Subcutaneous abdominal adipose tissue (tissue), 5 donors: ENCODE measurements at regions not wholly inside any gene's neighbourhood (a gene's known extent, or its start where the extent isn't known, plus 50 kb on each side); places are given as distances from the start of the nearest gene placed in this dataset.

Experiments used
- H3K27ac ChIP-seq: one replicate; pipeline ENCODE4 v1.7.0; 2013; ENCODE audit warnings: low read depth, mild to moderate bottlenecking, inconsistent platforms, low read length, moderate library complexity
- H3K27me3 ChIP-seq, 5 donors: one replicate each; pipeline ENCODE4 v1.7.0; 2013; ENCODE audit warnings: low read length in 5 of 5, inconsistent platforms in 1 of 5; ENCODE audit not compliant: control insufficient read depth in 5 of 5, insufficient read depth in 4 of 5
- H3K36me3 ChIP-seq, 5 donors: one replicate each; pipeline ENCODE4 v1.7.0; 2013; ENCODE audit warnings: low read length in 5 of 5; ENCODE audit not compliant: control insufficient read depth in 5 of 5, insufficient read depth in 5 of 5
- H3K4me1 ChIP-seq, 5 donors: one replicate each; pipeline ENCODE4 v1.7.0; 2013; ENCODE audit warnings: low read length in 5 of 5, mild to moderate bottlenecking in 3 of 5, moderate library complexity in 1 of 5; ENCODE audit not compliant: control insufficient read depth in 5 of 5, insufficient read depth in 5 of 5
- H3K4me3 ChIP-seq, 5 donors: one replicate each; pipeline ENCODE4 v1.7.0; 2013; ENCODE audit warnings: low read length in 5 of 5, low read depth in 1 of 5
- H3K9ac ChIP-seq, 5 donors: one replicate each; pipeline ENCODE4 v1.7.0; 2013; ENCODE audit warnings: low read length in 5 of 5, mild to moderate bottlenecking in 4 of 5, moderate library complexity in 3 of 5
- H3K9me3 ChIP-seq, 5 donors: one replicate each; pipeline ENCODE4 v1.7.0; 2013; ENCODE audit warnings: low read length in 5 of 5; ENCODE audit not compliant: control insufficient read depth in 5 of 5
- donor health status: healthy.
- donor health status: healthy.
- donor health status: healthy.
- donor health status: healthy.
- donor health status: healthy.

GRCh38 chr1:106523497-106523896 lies 533.0 kb upstream of the PRMT6 start:
- Histone ChIP-seq H3K4me3 (no peak overlapping the region), H3K27ac (no peak overlapping the region), H3K9me3 (no peaks in the 10 kb centered on the region), H3K36me3 (no peaks in the 10 kb centered on the region), H3K4me1 (no peaks in the 10 kb centered on the region), H3K27me3 (no peaks in the 10 kb centered on the region), H3K9ac (no peak overlapping the region)

GRCh38 chr1:106524631-106525030 lies 531.8 kb upstream of the PRMT6 start:
- no peaks in the 10 kb centered on the region for H3K27me3 ChIP-seq
- H3K36me3 ChIP-seq, result no peaks in the 10 kb centered on the region
- H3K9ac ChIP-seq, result no peak overlapping the region
- H3K4me3 ChIP-seq, result no peak overlapping the region
- peaks cover 0 to 1% (median 0%) of the 10 kb centered on the region in 5 donors for H3K9me3 ChIP-seq
- H3K27ac ChIP-seq, result no peak overlapping the region
- H3K4me1 ChIP-seq, result no peaks in the 10 kb centered on the region

- H3K9me3 ChIP-seq, result peaks cover under 1 to 6% (median 3%) of the 10 kb centered on the region in 5 donors
- no peak overlapping the region for H3K4me3 ChIP-seq
- no peak overlapping the region for H3K27ac ChIP-seq
- no peak overlapping the region for H3K9ac ChIP-seq
- no peaks in the 10 kb centered on the region for H3K4me1 ChIP-seq
- H3K27me3 ChIP-seq, result no peaks in the 10 kb centered on the region
- no peaks in the 10 kb centered on the region for H3K36me3 ChIP-seq
Observed at GRCh38 chr1:106526650-106527049, 529.8 kb upstream of the PRMT6 start.

- H3K9ac ChIP-seq, result no peak overlapping the region
- H3K27ac ChIP-seq, result no peak overlapping the region
- H3K4me1 ChIP-seq, result no peaks in the 10 kb centered on the region
- no peaks in the 10 kb centered on the region for H3K27me3 ChIP-seq
- H3K9me3 ChIP-seq, result peaks cover 4 to 10% (median 7%) of the 10 kb centered on the region in 5 donors
- H3K36me3 ChIP-seq, result no peaks in the 10 kb centered on the region
- no peak overlapping the region for H3K4me3 ChIP-seq
Observed at GRCh38 chr1:106534612-106535011, 521.9 kb upstream of the PRMT6 start.

GRCh38 chr1:106536741-106537140 lies 519.7 kb upstream of the PRMT6 start:
- Histone ChIP-seq H3K4me3 (no peak overlapping the region), H3K9me3 (peaks cover under 1 to 17% (median 6%) of the 10 kb centered on the region in 5 donors), H3K4me1 (no peaks in the 10 kb centered on the region), H3K9ac (no peak overlapping the region), H3K27me3 (no peaks in the 10 kb centered on the region), H3K27ac (no peak overlapping the region), H3K36me3 (no peaks in the 10 kb centered on the region)

GRCh38 chr1:106548726-106549125 lies 507.7 kb upstream of the PRMT6 start:
- H3K4me3 ChIP-seq, result no peak overlapping the region
- no peak overlapping the region for H3K9ac ChIP-seq
- no peaks in the 10 kb centered on the region for H3K9me3 ChIP-seq
- no peaks in the 10 kb centered on the region for H3K4me1 ChIP-seq
- H3K27ac ChIP-seq, result no peak overlapping the region
- H3K36me3 ChIP-seq, result no peaks in the 10 kb centered on the region
- H3K27me3 ChIP-seq, result no peaks in the 10 kb centered on the region

GRCh38 chr1:106554294-106554693 lies 502.2 kb upstream of the PRMT6 start:
- Histone ChIP-seq H3K9me3 (peaks cover 0 to 10% (median 0%) of the 10 kb centered on the region in 5 donors), H3K36me3 (no peaks in the 10 kb centered on the region), H3K4me3 (no peak overlapping the region), H3K9ac (no peak overlapping the region), H3K27me3 (no peaks in the 10 kb centered on the region), H3K4me1 (no peaks in the 10 kb centered on the region), H3K27ac (no peak overlapping the region)

GRCh38 chr1:106555571-106555970 lies 500.9 kb upstream of the PRMT6 start:
- no peaks in the 10 kb centered on the region for H3K4me1 ChIP-seq
- no peak overlapping the region for H3K4me3 ChIP-seq

GRCh38 chr1:106564192-106564591 lies 492.3 kb upstream of the PRMT6 start:
- Histone ChIP-seq H3K4me1 (peaks cover 0 to 4% (median 3%) of the 10 kb centered on the region in 5 donors), H3K9ac (no peak overlapping the region), H3K4me3 (no peak overlapping the region), H3K27me3 (no peaks in the 10 kb centered on the region), H3K9me3 (no peaks in the 10 kb centered on the region), H3K27ac (no peak overlapping the region), H3K36me3 (no peaks in the 10 kb centered on the region)

More at GRCh38 chr1:106555571-106555970, 500.9 kb upstream of the PRMT6 start:
- Histone ChIP-seq H3K27ac (no peak overlapping the region), H3K36me3 (no peaks in the 10 kb centered on the region), H3K27me3 (no peaks in the 10 kb centered on the region), H3K9ac (no peak overlapping the region), H3K9me3 (peaks cover 0 to 10% (median 0%) of the 10 kb centered on the region in 5 donors)

- Histone ChIP-seq H3K36me3 (no peaks in the 10 kb centered on the region), H3K27me3 (no peaks in the 10 kb centered on the region), H3K4me1 (peaks cover 0 to 8% (median 7%) of the 10 kb centered on the region in 5 donors), H3K27ac (no peak overlapping the region), H3K4me3 (peak overlapping the region in 1 of 5 donors; percentile 18), H3K9ac (no peak overlapping the region), H3K9me3 (peaks cover 0 to 2% (median 0%) of the 10 kb centered on the region in 5 donors)
Observed at GRCh38 chr1:106568201-106568974, 488.1 kb upstream of the PRMT6 start.
